Peyer's patch (tissue), 4 donors: ENCODE measurements at regions not wholly inside any gene's neighbourhood (a gene's known extent, or its start where the extent isn't known, plus 50 kb on each side); places are given as distances from the start of the nearest gene placed in this dataset.

ENCODE experiments used
- POLR2A ChIP-seq, 2 donors: fragments of 450-650 bp; IDR thresholded peaks; one replicate each; pipeline ENCODE4 v1.5.1; 2017; ENCODE audit warnings: antibody characterized with exemption in 2 of 2, mild to moderate bottlenecking in 2 of 2, moderate library complexity in 2 of 2
- TF ChIP-seq, protein P1 (sequence below), 6 experiments: fragments of 450-650 bp in 4 of 6; fragments of 200-600 bp in 2 of 6; sonication (generic) in 1 of 6; IDR thresholded peaks; one replicate each; pipeline ENCODE4 v1.5.1; 2017 to 2019; ENCODE audit warnings: antibody characterized with exemption in 6 of 6, mild to moderate bottlenecking in 3 of 6, moderate library complexity in 1 of 6

DNA sequence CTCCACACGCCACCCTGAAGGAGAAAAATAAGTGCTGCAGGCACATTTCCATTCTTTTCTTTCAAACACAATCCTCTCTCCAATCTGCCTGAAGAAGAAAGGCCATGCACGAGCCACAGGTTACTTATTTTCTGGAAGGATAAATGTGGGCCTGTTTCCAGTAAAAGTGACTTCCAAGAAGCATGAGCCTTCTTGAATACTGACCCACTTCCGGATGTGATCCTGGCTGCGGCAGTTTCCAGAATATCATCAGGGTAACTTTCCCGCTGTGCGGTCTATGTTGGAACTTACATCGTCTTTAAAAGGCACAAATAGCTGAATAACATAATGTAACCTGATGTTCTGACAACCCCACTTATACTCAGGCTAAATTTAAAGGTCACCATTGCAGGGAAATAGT is 66.3 kb upstream of the TAPT1 start:
- TF ChIP-seq, protein P1, sequence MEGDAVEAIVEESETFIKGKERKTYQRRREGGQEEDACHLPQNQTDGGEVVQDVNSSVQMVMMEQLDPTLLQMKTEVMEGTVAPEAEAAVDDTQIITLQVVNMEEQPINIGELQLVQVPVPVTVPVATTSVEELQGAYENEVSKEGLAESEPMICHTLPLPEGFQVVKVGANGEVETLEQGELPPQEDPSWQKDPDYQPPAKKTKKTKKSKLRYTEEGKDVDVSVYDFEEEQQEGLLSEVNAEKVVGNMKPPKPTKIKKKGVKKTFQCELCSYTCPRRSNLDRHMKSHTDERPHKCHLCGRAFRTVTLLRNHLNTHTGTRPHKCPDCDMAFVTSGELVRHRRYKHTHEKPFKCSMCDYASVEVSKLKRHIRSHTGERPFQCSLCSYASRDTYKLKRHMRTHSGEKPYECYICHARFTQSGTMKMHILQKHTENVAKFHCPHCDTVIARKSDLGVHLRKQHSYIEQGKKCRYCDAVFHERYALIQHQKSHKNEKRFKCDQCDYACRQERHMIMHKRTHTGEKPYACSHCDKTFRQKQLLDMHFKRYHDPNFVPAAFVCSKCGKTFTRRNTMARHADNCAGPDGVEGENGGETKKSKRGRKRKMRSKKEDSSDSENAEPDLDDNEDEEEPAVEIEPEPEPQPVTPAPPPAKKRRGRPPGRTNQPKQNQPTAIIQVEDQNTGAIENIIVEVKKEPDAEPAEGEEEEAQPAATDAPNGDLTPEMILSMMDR (IDR thresholded peaks at IDR 0.05): no peak
- TF ChIP-seq POLR2A (IDR thresholded peaks at IDR 0.05): no peak
